GM12875 (cell line): ENCODE measurements at regions not wholly inside any gene's neighbourhood (a gene's known extent, or its start where the extent isn't known, plus 50 kb on each side); places are given as distances from the start of the nearest gene placed in this dataset.

Source experiments
- H3K4me3 ChIP-seq: one replicate; pipeline ENCODE4 v1.5.1; 2011; ENCODE audit warnings: low read depth, low read length, control low read depth
- TF ChIP-seq, protein P1 (sequence below): IDR thresholded peaks from 2 replicates; pipeline ENCODE4 v1.5.1; 2011; ENCODE audit warnings: low read depth, mild to moderate bottlenecking, control low read depth, inconsistent platforms, low read length, moderate library complexity, borderline replicate concordance; ENCODE audit not compliant: insufficient read depth

DNA sequence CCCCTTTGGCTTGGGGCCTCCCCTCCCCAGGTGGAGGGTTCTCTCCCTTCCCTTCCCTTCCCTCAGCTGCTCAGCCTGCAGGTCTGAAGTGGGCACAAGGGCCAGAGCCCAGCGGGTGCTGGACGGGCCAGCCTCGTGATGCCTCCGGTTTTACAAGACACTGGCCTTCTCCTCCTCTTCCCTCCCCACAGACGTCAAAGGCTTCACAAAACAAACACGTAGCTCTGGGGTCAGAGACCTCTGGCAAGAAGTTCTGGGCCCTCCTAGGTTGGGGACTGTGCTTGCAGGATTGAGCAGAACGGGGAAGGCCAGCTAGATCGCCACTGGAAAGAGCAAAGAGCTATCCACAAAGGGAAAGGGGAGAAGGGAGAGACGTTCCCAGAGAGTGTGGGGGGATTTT is 81.4 kb upstream of the TPM1 start:
- TF ChIP-seq, protein P1, sequence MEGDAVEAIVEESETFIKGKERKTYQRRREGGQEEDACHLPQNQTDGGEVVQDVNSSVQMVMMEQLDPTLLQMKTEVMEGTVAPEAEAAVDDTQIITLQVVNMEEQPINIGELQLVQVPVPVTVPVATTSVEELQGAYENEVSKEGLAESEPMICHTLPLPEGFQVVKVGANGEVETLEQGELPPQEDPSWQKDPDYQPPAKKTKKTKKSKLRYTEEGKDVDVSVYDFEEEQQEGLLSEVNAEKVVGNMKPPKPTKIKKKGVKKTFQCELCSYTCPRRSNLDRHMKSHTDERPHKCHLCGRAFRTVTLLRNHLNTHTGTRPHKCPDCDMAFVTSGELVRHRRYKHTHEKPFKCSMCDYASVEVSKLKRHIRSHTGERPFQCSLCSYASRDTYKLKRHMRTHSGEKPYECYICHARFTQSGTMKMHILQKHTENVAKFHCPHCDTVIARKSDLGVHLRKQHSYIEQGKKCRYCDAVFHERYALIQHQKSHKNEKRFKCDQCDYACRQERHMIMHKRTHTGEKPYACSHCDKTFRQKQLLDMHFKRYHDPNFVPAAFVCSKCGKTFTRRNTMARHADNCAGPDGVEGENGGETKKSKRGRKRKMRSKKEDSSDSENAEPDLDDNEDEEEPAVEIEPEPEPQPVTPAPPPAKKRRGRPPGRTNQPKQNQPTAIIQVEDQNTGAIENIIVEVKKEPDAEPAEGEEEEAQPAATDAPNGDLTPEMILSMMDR, result no peak
- H3K4me3 ChIP-seq, result no peak overlapping the region

DNA sequence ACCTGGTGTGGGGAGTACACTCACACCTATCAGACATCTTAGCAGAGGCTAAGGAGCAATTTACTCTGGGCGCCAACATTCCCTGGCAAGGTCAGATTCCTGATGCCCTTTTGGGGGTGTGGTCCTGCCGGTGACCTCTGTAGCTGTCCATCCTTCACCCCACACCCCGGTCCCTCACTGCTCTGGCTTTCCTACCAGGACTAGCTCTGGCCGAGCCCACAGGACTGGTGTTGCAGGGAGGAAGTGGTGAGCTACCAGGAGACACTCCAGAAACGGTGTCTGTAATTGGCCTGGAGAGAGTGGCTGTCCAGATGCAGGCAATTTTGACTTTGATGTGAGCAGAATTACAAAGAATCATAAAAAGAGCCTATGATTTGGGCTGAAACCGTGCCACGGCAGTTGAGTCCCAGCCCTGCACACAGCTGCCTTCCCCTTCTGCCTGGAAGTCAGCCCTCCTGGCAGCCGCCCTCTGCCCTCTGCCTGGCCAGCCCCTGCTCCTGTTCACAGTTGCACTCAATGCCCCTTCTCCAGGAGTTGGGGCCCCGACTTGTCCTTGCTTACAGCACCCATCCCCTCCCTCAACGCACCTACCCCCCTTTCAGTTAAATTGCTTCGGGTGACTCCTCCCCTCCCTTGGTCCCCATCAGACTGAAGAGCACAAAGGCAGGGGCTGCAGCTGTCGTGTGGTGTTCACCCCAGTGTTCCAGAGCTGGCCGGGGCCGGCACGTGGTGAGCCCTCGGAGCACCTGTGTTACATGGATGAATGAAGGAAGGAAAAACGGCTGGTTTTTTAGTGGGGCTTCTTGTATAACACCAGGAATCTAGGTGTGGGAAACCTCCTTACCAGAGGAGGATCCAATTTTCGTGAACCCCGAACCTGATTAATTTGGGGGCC is 80.2 kb upstream of the TPM1 start:
- no peak overlapping the region for H3K4me3 ChIP-seq
- TF ChIP-seq, protein P1, result no peak

DNA sequence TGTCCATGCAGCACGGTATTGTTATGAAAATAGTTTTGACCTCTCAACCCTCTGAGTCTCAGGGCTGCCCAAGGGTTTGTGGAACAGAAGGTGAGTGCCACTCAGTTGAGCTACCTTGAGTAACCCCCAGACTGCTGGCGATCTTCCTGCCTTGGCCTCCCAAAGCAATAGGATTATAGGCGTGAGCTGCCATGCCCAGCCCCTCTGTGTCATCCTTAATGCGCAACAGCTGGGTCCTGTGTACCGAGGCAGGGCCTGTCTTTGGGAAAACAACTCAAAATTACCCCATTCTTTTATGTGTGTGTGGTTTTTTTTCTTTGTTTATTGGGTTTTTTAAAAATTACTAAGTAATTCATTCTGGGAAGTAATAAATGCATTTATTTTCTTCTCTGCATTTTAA is 78.3 kb upstream of the TPM1 start:
- TF ChIP-seq, protein P1, result no peak

DNA sequence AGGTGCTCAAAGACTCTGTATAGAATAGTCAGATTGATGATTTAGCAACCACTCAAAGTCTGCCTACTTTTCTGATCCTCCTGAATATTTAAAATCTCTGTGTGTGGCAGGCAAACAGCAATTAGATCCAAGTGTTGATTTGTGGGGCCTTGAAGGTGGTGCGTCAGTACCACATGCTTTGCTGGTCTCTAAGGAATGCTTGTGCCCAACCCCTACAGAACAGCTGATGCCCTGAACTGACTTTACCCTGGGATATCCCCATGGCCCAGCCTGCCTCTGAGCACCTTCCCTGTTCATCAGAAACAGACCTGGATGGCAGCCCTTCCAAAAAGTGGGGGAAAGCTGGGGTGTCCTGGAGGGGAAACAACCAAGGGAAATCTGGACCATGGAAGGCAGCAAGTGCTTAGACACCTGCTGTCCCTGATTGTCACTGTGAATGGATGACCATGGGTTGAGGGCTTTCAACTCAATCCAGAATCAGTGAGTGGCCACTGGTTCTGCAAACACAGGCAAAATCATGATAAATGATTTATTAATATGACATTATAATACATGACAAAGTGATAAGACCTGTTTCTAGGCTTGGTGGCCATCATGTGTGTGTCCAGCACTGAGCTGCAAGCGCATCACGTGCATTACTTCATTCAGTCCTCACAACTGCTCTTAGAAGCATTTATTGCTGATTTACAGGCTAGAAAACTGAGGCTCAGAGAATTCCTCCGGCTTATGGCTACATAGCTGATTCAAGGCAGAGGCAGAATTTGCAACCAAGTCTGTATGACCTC is 76.1 kb upstream of the TPM1 start:
- H3K4me3 ChIP-seq, result no peak overlapping the region
- TF ChIP-seq, protein P1, result no peak

More for the DNA sequence above, 78.3 kb upstream of the TPM1 start:
- H3K4me3 ChIP-seq, result no peak overlapping the region

DNA sequence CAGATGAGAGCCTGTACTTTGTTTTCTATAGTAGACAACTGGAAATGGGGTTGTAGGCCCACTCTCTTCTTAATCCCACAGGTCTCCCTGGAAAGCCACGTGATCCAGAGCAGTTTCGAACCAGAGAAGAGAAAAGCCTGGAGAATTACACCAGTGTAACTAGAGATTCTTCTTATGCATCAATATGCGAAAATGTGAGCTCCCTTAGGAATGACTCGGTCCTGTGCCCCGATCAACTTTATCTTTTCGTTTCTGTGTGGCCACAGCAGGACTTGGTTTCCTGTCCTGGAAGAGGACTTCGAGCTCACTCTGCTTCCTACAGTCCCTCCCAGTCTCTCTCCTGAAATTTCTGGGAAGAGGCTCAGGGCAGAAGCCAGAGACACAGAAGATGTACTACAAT is 73.8 kb upstream of the TPM1 start:
- H3K4me3 ChIP-seq, result no peak overlapping the region
- TF ChIP-seq, protein P1, result no peak

DNA sequence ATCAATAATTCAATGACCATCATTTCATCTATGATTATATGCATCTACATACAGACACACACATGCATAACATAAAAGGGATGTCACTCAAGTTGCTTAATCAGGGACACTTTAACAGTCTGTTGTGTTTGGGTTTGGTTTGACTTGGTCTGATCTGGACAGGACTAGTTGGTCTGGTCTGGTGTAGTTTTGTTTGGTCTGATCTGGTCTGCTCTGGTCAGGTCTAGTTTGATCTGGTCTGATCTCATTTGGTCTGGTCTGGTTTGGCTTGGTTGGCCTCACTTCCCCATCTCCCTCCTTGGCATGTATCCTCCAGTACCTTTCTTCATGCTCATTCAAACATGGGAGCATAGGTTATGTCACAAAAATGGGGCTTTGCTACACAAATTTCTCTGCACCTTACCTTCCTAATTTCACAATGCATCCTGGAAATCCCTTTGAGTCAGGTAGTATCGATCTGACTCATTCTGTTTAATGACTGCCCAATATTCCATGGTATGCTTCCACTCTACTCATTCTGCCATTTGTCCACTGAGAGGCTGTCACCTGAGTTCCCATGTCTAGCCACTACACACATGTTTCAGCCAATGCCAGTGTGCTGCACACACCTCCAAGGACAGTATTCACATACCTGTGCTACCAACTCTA is 73.0 kb upstream of the TPM1 start:
- H3K4me3 ChIP-seq, result no peak overlapping the region
- TF ChIP-seq, protein P1, result no peak
